NT2/D1 (cell line): ENCODE measurements at regions not wholly inside any gene's neighbourhood (a gene's known extent, or its start where the extent isn't known, plus 50 kb on each side); places are given as distances from the start of the nearest gene placed in this dataset.

Experiments
- YY1 ChIP-seq: IDR thresholded peaks from 2 replicates; pipeline ENCODE4 v1.6.1; 2011; ENCODE audit not compliant: insufficient read length, insufficient read depth
- ZNF274 ChIP-seq: IDR thresholded peaks from 2 replicates; pipeline ENCODE4 v1.6.1; 2011; ENCODE audit warnings: mild to moderate bottlenecking, low read depth, low read length

DNA sequence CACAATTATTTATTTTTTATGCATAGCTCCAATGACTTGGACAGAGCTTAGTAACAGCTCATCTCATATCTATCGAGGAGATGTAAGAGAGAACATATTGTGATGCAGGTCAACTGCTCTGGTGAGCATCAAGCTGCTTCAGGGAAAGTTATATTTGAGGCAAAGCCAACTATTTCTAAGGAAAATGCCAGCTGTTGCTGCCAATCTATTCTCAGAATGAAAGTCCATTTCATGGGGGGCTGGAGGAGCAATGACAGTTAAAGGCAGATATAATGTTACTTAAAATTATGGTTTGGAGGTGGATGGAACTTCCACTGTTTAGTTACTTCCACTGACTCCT lies 424.8 kb downstream of the KIF20B start:
- TF ChIP-seq ZNF274 (no peak), YY1 (no peak)
